Panc1 (cell line): ENCODE measurements at regions not wholly inside any gene's neighbourhood (a gene's known extent, or its start where the extent isn't known, plus 50 kb on each side); places are given as distances from the start of the nearest gene placed in this dataset.

ENCODE experiments used
- ATAC-seq: fragments of 200-7000 bp; cut with Tn5 transposase; 2 replicates; pipeline ENCODE4 v1.9.1; 2020; ENCODE audit warnings: mild to moderate bottlenecking, moderate library complexity
- BruUV-seq: library from RNA; stranded (reverse); fragments of 400-500 nt; replicated peaks from 2 replicates; lab custom pipeline; 2021; lab: Mats Ljungman, UMichigan
- CTCF ChIA-PET: fragments of 300-600 bp; sonication (Branson Sonifier 250); formaldehyde crosslinking; loops from one replicate; lab custom pipeline; 2022; ENCODE audit warnings: antibody characterized with exemption; lab: Charles Lee
- POLR2A ChIA-PET: fragments of 300-600 bp; sonication (Branson Sonifier 250); formaldehyde crosslinking; loops from one replicate; lab custom pipeline; 2022; ENCODE audit warnings: antibody characterized with exemption; lab: Charles Lee
- DNase-seq: peaks from one replicate; pipeline ENCODE4 v3.0.0-alpha.2; 2010; ENCODE audit warnings: low read depth, low spot score
- H3K27ac ChIP-seq: 2 replicates; pipeline ENCODE4 v1.5.1; 2011; ENCODE audit warnings: mild to moderate bottlenecking, low read length, inconsistent platforms
- H3K27me3 ChIP-seq: fragments of 200-500 bp; sonication (Bioruptor generic); 2 replicates; pipeline ENCODE4 v1.6.0; 2014; ENCODE audit warnings: low read length, inconsistent platforms; ENCODE audit not compliant: control insufficient read depth, insufficient read depth
- H3K36me3 ChIP-seq: fragments of 200-500 bp; sonication (Bioruptor generic); 2 replicates; pipeline ENCODE4 v1.5.1; 2014; ENCODE audit warnings: inconsistent platforms, mild to moderate bottlenecking, low read length, moderate library complexity; ENCODE audit not compliant: control insufficient read depth, insufficient read depth
- H3K4me1 ChIP-seq: 2 replicates; pipeline ENCODE4 v1.5.1; 2011; ENCODE audit warnings: inconsistent platforms, mild to moderate bottlenecking, low read length, moderate library complexity; ENCODE audit not compliant: control insufficient read depth, insufficient read depth
- H3K4me3 ChIP-seq, 2 experiments: 2 replicates each; pipeline ENCODE4 v1.5.1; 2011 to 2012; ENCODE audit warnings: low read depth in 2 of 2, low read length in 2 of 2, mild to moderate bottlenecking in 2 of 2, inconsistent platforms in 1 of 2, moderate library complexity in 1 of 2
- H3K9me3 ChIP-seq: fragments of 200-500 bp; sonication (Bioruptor generic); 2 replicates; pipeline ENCODE4 v1.5.1; 2014; ENCODE audit warnings: low read depth, mild to moderate bottlenecking, inconsistent platforms, low read length, moderate library complexity; ENCODE audit not compliant: control insufficient read depth, insufficient read depth
- CTCF ChIP-seq: fragments of 450-650 bp; IDR thresholded peaks from 2 replicates; pipeline ENCODE4 v1.5.1; 2017; ENCODE audit warnings: mild to moderate bottlenecking
- POLR2AphosphoS5 ChIP-seq: IDR thresholded peaks from 2 replicates; pipeline ENCODE4 v1.6.1; 2012; ENCODE audit warnings: mild to moderate bottlenecking, low read depth, low read length, moderate library complexity
- REST ChIP-seq, 2 experiments: IDR thresholded peaks; 2 replicates each; pipeline ENCODE4 v1.6.1; 2011 to 2012; ENCODE audit warnings: low read depth in 2 of 2, control low read depth in 1 of 2, low read length in 1 of 2, mild to moderate bottlenecking in 1 of 2, moderate library complexity in 1 of 2; ENCODE audit not compliant: insufficient read depth in 1 of 2
- SIN3A ChIP-seq: IDR thresholded peaks from 2 replicates; pipeline ENCODE4 v1.6.1; 2012; ENCODE audit warnings: low read depth, mild to moderate bottlenecking, low read length, moderate library complexity, borderline replicate concordance; ENCODE audit not compliant: insufficient read depth
- TCF7L2 ChIP-seq: IDR thresholded peaks from 2 replicates; pipeline ENCODE4 v1.6.1; 2011; ENCODE audit warnings: mild to moderate bottlenecking, low read depth, low read length, inconsistent platforms
- in situ Hi-C: cut with HindIII; loops from 2 replicates; pipeline ENCODE4 v1.10.0; 2016; ENCODE audit warnings: low sequenced_read_pairs, low pct_unique_long_range_greater_than_20kb
- intact Hi-C: fragments of 100-400 bp; cut with micrococcal nuclease; formaldehyde crosslinking; loops from one replicate; pipeline ENCODE4 v1.10.0; 2022; ENCODE audit not compliant: unreplicated experiment

GRCh38 chr20:39829256-39829655 lies 859.8 kb downstream of the MAFB start:
- intact Hi-C loops, result no loop called here
- CTCF ChIA-PET, result no interaction called here

GRCh38 chr20:39825950-39826349 lies 863.1 kb downstream of the MAFB start:
- no TSS peak for BruUV-seq
- Histone ChIP-seq H3K27me3 (no peaks in the 10 kb centered on the region), H3K9me3 (no peaks in the 10 kb centered on the region), H3K36me3 (no peaks in the 10 kb centered on the region), H3K27ac (no peak overlapping the region), H3K4me3 (no peak overlapping the region), H3K4me1 (no peaks in the 10 kb centered on the region)
- intact Hi-C loops, result no loop called here
- in situ Hi-C loops, result no loop called here
- no peak for ATAC-seq
- TF ChIP-seq SIN3A (no peak), REST (IDR thresholded peaks at IDR 0.05; ENCODE audit: insufficient read depth in 1 of 2, low read depth in 2 of 2, low read length in 1 of 2) (no peak), CTCF (no peak), TCF7L2 (no peak), POLR2AphosphoS5 (no peak)
- POLR2A ChIA-PET, result no interaction called here
- no peak for DNase-seq
- CTCF ChIA-PET, result interaction anchor here (0.6 kb wide), 1 partner anchor 668 kb away, joined by 8 read pairs; no protein-coding TSS in a partner anchor

More at GRCh38 chr20:39829256-39829655, 859.8 kb downstream of the MAFB start:
- BruUV-seq, result no TSS peak
- Histone ChIP-seq H3K4me1 (no peaks in the 10 kb centered on the region), H3K9me3 (no peaks in the 10 kb centered on the region), H3K4me3 (no peak overlapping the region), H3K36me3 (no peaks in the 10 kb centered on the region), H3K27ac (no peak overlapping the region), H3K27me3 (no peaks in the 10 kb centered on the region)
- DNase-seq (no peak), ATAC-seq (no peak)
- in situ Hi-C loops, result no loop called here
- TF ChIP-seq CTCF, result no peak
- no peak for TF ChIP-seq SIN3A
- TF ChIP-seq TCF7L2, result no peak
- TF ChIP-seq POLR2AphosphoS5, result no peak
- no peak for TF ChIP-seq REST (IDR thresholded peaks at IDR 0.05; ENCODE audit: insufficient read depth in 1 of 2, low read depth in 2 of 2, low read length in 1 of 2)
- POLR2A ChIA-PET, result no interaction called here
